ENCODE measurements at regions not wholly inside any gene's neighbourhood (a gene's known extent, or its start where the extent isn't known, plus 50 kb on each side); places are given as distances from the start of the nearest gene placed in this dataset.
"Not testable (repeated sequence)": the region's sequence is repeated elsewhere in the genome, so short reads cannot be mapped to it uniquely, and the experiment has no call there.

DNA sequence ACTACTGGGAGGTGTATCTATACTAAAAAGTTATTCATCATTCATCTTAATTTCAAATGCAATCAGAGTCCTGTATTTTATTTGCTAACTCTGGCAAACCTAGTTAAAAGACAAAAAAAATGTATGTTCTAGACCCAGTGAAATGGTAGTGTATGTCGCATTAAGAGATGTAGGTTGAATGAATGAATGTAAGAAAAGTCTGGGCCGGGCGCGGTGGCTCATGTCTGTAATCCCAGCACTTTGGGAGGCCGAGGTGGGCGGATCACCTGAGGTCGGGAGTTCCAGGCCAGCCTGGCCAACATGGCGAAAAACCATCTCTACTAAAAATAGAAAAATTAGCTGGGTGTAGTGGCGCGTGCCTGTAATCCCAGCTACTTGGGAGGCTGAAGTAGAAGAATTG lies 214.7 kb upstream of the ZNF217 start:
- H3K27me3 ChIP-seq (ENCODE audit: control insufficient read depth, insufficient read depth, low read length); H3K9me1 ChIP-seq (ENCODE audit: insufficient read depth, low read length); DNase-seq; in situ Hi-C loops (cut with MboI; ENCODE audit: low sequenced_read_pairs); H2BK20ac ChIP-seq (ENCODE audit: low read depth, low read length); H3K4ac ChIP-seq (ENCODE audit: low read depth, low read length); H4K8ac ChIP-seq (ENCODE audit: low read depth in 2 of 2, low read length in 2 of 2); H3K56ac ChIP-seq (ENCODE audit: extremely low read depth, insufficient read depth, low read length); H4K91ac ChIP-seq (ENCODE audit: insufficient read depth, low read depth, low read length); H3K14ac ChIP-seq (replicated peaks; ENCODE audit: low read depth, low read length); H2AK9ac ChIP-seq (replicated peaks; ENCODE audit: low read depth, low read length, poor library complexity); H3K36me3 ChIP-seq (ENCODE audit: control insufficient read depth, insufficient read depth, low read length); H3K23ac ChIP-seq (ENCODE audit: low read depth, low read length); POLR2A ChIA-PET (ENCODE audit: unreplicated experiment); H3K4me2 ChIP-seq (ENCODE audit: low read depth, low read length); H3K9ac ChIP-seq (ENCODE audit: low read depth, low read length); H2BK120ac ChIP-seq (ENCODE audit: low read depth, low read length); BruUV-seq (replicated peaks); dilution Hi-C loops (cut with HindIII; ENCODE audit: low sequenced_read_pairs, unreplicated experiment); H4K20me1 ChIP-seq (ENCODE audit: insufficient read depth, low read length); H2BK5ac ChIP-seq (ENCODE audit: low read depth, low read length, poor library complexity, severe bottlenecking); H3K27ac ChIP-seq (ENCODE audit: insufficient read depth, low read length); ATAC-seq (ENCODE audit: low read depth); H4K5ac ChIP-seq (ENCODE audit: low read depth, low read length); H2BK15ac ChIP-seq (ENCODE audit: low read depth, low read length); H3K18ac ChIP-seq (ENCODE audit: low read depth, low read length); H3K9me3 ChIP-seq (ENCODE audit: control insufficient read depth, insufficient read depth, low read length); H3K79me1 ChIP-seq (ENCODE audit: low read depth in 1 of 2, low read length in 2 of 2); H2AK5ac ChIP-seq (ENCODE audit: low read depth, low read length); H2AFZ ChIP-seq (replicated peaks; ENCODE audit: low read length, poor library complexity); H3K4me3 ChIP-seq (ENCODE audit: insufficient read depth, low read depth, low read length); intact Hi-C loops (cut with micrococcal nuclease); CTCF ChIA-PET: not testable (repeated sequence)
- H3K4me1 ChIP-seq (ENCODE audit: control insufficient read depth, insufficient read depth, low read length): peaks cover 12% of the 10 kb centered on the region
- WGBS, 2 experiments (ENCODE audit: extremely low coverage in 2 of 2, insufficient read length in 1 of 2): 100% methylated on average over 1 of the region's 10 CpGs; no CpG with 5 or more reads in 1 of the 2 experiments

Data from IMR-90 (cell line).